Heart left ventricle (tissue), 13 donors: ENCODE measurements at regions not wholly inside any gene's neighbourhood (a gene's known extent, or its start where the extent isn't known, plus 50 kb on each side); places are given as distances from the start of the nearest gene placed in this dataset.

Experiments used
- POLR2A ChIP-seq, 2 donors: fragments of 450-650 bp; IDR thresholded peaks; one replicate each; pipeline ENCODE4 v1.6.1; 2017; ENCODE audit warnings: antibody characterized with exemption in 2 of 2, mild to moderate bottlenecking in 2 of 2, moderate library complexity in 2 of 2
- TF ChIP-seq, protein P1 (sequence below), 12 donors: fragments of 200-600 bp; sonication (generic) in 4 of 12; IDR thresholded peaks; one replicate each; pipeline versions ENCODE4 v1.5.0 to v1.8.0; 2018 to 2022; ENCODE audit warnings: antibody characterized with exemption in 12 of 12, mild to moderate bottlenecking in 5 of 12
- donor health status: ischemic (EF 13 %, LVEDD 7.1; RV severe dilation, severe dysfunction).
- donor health status: DM: no; HTN: yes; CAD: no.
- donor health status: DM: no; HTN: no; CAD: no.
- donor health status: ischemic (EF 25% LVEDD 6.9; RV normal size, moderate dysfunction).
- donor health status: ischemic (EF 25% LVEDD 5.7; RV mildly dilated, moderate dysfunction).
- donor health status: ischemic (EF 35%, LVEDD 5.7; RV mildly dilated, moderate dysfunction).
- donor health status: nonischemic (EF 11% LVEDD 7.7; RV severe dilation, severe dysfunction).
- donor health status: DM: yes; HTN: yes; CAD: no.
- donor health status: PGD.
- donor health status: ischemic (EF 29% LVEDD 5.4; RV normal size, mild dysfunction).
- donor health status: nonischemic (EF 23%, LVEDD 6.1; RV moderate dilation, normal function).

DNA sequence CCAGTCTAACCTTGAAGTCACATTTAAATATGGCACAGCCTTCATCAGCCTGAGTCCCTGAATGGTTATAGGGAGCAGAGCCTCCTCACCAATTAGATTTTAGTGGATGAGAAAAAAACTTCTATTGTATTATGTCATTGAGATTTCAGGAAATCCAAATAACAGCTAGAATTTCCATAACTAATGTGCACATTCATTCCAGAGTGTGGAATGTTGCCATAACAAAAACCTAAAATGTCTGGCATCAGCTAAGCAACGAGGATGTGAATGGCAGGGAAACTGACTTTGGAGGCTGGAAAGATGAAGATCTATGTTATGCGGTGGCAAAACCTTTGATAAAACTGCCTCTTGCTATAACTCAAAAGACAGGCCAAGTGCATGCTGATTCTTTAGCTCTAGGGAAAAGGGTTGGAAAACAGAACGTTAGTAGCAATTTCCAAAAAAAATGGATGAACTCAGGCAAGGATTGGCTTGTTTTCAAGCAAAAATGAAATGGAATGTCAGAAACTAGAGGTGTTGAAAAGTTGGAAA lies 91.3 kb upstream of the NFIB start:
- TF ChIP-seq, protein P1, sequence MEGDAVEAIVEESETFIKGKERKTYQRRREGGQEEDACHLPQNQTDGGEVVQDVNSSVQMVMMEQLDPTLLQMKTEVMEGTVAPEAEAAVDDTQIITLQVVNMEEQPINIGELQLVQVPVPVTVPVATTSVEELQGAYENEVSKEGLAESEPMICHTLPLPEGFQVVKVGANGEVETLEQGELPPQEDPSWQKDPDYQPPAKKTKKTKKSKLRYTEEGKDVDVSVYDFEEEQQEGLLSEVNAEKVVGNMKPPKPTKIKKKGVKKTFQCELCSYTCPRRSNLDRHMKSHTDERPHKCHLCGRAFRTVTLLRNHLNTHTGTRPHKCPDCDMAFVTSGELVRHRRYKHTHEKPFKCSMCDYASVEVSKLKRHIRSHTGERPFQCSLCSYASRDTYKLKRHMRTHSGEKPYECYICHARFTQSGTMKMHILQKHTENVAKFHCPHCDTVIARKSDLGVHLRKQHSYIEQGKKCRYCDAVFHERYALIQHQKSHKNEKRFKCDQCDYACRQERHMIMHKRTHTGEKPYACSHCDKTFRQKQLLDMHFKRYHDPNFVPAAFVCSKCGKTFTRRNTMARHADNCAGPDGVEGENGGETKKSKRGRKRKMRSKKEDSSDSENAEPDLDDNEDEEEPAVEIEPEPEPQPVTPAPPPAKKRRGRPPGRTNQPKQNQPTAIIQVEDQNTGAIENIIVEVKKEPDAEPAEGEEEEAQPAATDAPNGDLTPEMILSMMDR (IDR thresholded peaks at IDR 0.05): no peak
- TF ChIP-seq POLR2A (IDR thresholded peaks at IDR 0.05): no peak
